Retina (tissue), 1 donor: ENCODE measurements at regions not wholly inside any gene's neighbourhood (a gene's known extent, or its start where the extent isn't known, plus 50 kb on each side); places are given as distances from the start of the nearest gene placed in this dataset.

Source experiments
- DNase-seq: peaks from one replicate; pipeline ENCODE4 v3.0.0-alpha.2; 2016

DNA sequence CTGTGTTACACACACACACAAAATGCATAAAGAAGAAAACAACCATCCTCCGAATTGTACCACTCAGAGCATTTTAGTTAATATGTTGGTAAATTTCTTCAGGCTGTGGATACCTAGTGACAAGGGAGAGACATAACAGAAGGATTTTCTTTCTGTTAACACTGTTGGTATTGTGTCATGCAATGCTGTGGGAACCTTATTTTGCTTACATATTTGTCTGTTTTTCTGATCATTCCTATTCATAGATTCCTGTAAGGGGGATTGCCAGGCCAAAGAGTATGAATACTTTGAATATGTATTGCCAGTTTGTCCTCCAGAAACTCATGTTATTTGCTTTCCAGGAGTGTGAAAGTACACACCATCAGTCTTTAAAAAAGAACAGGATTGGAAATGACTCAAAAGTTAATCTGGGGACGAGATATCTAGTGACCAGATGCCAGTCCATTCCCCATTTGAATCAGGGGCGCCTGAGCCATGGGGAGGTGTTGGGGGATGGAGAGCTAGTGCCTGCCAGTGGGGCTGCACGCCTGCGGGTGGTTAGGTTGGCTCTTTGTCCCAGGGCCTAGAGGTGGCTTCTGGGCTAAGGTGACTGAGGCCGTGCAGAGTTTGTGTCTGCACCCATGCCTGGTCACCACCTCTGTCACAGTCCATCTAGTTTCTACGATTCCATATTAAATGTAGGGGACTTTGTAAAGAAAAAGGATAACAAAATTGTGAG lies 142.0 kb downstream of the PTPN20 start:
- DNase-seq, result no peak

DNA sequence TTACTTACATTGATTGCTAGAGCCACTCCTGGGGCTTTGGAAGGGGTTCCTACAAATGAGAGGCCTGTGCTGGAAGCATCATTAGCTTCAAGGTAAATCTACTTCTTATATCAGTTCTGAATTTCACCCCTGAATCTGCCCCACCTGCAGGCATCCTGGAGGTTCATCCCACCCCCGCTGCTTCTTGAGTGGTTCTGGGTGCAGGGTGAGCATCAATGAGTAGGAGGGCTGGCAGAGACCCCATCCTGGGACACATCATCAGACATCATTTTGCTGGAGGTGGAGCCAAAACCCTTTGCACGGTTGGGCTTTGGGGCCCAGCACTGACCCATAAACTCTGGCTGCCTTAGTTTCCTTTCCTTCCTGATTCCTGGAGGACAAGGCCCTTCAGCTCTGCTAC lies 143.7 kb downstream of the PTPN20 start:
- no peak for DNase-seq

DNA sequence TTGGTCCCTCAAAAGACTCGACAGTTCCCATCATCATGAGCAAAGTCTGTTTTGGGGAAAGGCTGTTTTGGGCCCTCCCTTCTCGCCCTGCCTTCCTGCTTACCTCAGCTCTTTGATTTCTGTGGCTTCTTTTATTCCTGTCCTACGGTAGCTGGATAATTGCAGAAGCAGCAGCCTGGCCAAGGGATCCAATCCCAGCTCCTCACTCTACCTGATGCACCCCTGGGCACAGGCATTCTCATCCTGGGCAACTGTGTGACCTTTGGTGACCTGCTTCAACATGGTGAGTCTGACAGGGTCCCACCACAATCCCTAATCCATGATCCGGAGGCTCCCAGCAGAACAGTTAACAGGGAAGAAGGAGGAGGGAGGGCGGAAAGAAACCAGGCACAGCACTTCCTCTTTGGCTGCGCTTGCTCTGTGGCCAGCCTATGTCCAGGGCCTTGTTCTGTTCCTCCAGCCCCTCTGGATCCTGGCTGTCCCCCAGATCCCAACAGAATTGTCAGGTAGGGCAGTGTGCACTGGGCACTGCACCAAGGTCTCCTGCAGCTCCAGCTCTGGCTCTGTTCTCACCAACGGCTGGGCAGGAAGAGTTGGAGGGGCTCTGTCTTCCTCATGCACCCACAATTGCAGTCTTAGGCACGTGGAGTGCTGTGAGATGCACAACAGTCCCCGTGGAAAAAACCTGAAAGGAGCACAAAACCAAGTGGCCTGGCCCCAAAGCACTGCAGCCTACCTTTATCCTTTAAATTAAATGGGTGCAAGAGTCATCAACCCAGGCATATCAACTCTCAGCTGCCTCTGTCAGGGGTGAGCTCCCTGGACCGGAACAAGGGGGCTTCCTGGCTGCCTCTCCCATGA lies 144.4 kb downstream of the PTPN20 start:
- no peak for DNase-seq

DNA sequence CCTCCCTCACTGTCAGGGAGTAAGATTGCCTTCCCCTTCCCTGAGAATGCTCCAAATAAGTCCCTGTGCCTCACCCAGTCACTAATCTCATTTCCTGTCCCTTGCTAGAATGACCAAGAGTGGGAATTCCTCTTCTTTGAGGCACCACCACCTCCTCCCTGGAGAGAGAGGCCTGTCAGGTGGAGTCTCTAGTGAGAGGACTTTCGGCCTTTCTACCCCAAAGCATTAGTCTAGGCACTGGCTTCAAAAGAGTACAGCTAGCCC lies 145.0 kb downstream of the PTPN20 start:
- DNase-seq, result no peak

DNA sequence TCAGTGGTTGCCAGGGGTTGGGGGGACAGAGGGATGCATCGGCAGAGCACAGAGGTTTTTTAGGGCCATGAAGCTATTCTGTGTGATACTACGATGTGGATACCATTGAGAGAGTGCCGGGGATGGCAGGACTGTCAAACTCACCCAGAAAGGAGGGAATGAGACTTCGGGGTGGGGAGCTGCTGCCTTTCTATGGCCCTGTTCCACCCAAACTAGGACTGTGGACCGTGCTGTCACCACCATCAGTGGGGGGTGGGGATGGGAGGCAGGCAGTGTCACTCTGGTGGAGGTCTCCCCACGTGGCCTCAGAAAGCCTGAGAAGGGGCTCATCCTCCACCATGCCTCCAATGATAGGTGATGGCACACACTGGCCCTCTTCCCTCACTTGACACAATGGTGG lies 146.2 kb downstream of the PTPN20 start:
- no peak for DNase-seq

DNA sequence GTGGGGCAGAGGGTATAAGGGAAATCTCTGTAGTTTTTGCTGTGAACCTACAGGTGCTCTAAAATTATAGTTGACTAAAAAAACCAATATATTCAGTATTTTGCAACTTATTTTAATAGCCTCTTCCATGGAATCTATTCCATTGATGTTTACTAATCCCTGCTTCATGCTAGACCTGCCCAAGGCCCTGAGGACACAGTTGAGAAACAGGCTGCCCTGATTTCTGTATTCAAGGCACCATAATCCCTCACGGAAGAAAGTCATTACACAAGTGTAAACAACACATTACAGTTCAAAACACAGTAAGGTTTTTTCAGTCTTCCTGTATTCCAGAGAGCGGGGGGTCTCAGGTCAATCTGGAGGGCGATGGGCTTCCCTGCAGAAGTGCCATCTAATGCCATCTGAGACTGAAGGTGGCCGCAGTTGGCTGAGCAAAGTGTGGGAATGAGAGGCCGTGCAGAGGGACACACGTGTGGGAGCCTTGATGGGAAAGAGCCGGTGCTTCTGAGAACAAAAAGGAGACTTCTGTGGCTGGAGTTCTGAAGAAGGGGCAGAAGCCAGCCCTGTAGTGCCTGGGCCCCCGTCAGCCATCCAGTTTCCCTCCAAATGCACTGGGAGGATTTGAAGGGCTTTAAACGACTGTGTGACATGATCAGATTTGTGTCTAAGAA lies 146.9 kb downstream of the PTPN20 start:
- DNase-seq, result no peak

DNA sequence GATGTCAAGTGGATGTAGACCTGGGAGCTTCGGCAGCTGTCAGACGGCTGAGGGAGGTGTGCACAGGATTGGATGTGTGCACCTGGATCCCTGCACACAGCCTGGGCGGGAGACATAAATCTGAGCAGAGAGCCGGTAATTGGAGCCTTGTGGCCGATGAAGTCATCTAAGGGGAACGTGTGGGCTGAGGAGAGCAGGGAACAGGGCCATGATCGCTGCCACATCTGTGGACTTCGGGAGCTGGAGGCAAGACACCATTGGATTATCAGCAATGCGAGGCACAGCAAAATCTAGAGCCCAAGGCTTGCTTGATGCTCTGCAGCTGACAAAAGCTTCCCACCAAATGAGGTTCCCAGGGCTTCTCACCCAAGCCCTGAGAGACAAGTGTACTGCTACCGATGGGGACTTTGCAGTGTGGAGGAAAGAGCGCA lies 147.7 kb downstream of the PTPN20 start:
- DNase-seq, result no peak

DNA sequence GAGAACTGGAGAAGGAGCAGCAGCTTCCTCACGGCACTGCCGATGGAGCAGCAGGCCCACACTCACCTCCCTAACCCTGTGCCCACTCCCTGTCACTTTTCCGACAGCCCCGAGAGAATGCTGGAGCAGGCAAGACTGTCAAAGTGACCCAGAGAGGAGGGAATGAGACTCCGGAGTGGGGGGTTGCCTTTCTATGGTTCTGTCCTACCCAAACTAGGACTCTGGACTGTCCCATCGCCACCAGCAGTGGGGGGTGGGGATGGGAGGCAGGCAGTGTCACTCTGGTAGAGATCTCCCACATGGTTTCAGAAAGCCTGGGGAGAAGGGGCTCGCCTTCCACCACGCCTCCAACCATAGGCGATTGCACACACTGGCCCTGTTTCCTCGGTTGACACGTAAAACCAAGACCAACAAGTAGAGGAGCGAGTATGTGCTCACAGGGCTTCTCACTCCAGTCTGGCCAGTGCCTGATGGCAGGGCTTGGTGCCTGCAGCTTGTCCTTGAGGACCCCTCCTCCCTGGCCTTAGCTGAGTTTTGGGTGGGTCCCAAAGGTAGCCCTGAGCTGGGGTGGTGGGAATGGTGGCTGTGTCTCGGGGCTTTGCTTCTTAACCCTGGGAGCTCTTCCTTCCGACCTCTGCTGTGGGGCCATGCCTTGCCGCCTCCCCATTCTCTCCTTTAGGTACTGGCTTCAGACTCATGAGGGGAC lies 148.5 kb downstream of the PTPN20 start:
- no peak for DNase-seq

DNA sequence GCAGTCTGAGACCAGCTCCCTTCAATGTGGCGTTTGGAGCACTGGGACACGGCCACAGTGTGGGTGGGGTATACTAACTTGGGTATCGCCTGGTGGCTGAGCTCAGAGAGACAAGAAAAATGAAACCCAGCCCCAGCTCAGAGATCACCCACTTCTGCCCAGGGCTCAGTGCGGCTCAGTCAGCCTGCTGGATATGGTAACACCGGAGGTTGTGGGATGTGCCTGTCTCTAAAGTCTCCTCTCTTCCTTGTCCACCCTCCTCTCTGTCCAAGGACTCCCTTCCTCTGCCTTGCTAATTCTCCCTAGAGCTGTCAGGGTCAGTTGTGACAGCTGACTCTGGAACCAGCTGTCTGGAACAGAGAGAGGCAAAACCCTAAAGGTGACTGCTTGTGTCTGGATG lies 149.1 kb downstream of the PTPN20 start:
- DNase-seq, result no peak

DNA sequence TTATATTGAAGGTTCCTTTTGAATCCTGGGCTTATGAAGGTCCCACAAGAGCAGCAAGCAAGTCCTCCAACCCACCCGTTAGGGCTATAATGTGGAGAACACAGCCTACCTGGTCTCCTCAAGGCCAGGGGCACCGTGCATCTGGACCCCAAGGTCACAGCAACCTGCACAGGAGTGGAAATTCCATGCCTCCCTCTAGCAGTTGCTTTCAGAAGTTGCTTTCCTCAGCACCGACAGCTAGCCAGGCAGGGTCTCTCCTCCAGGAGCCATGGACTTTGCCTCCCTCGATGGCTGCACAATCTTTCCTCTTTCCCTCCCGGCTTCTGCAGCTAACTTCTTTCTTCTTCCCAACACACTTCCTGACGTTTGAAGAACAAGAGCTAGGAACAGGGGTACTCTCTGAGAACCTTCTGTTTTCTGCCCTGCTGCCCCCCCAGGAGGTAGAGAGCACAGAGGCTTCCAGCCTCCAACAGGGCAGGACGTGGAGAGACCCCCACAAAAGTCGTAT lies 149.8 kb downstream of the PTPN20 start:
- DNase-seq, result no peak

DNA sequence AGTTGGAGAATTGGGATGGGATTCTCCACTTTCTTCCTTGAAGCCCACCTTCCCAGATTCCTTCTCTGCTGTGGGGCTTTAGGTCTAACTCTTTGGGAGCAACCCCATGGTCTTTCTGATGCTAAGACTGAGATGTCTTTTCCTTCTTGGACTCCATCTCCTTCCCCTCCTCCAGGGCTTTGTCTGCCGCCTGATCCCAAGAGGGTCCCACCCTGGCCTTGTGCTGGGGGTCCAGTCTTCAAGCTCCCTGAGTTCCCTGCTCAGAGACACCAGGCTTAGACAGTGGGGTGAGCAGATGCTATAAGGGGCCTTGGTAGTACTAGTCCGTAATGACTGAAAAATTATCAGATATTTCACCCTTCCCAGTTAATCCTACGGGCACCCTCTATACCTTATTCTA lies 150.5 kb downstream of the PTPN20 start:
- no peak for DNase-seq

DNA sequence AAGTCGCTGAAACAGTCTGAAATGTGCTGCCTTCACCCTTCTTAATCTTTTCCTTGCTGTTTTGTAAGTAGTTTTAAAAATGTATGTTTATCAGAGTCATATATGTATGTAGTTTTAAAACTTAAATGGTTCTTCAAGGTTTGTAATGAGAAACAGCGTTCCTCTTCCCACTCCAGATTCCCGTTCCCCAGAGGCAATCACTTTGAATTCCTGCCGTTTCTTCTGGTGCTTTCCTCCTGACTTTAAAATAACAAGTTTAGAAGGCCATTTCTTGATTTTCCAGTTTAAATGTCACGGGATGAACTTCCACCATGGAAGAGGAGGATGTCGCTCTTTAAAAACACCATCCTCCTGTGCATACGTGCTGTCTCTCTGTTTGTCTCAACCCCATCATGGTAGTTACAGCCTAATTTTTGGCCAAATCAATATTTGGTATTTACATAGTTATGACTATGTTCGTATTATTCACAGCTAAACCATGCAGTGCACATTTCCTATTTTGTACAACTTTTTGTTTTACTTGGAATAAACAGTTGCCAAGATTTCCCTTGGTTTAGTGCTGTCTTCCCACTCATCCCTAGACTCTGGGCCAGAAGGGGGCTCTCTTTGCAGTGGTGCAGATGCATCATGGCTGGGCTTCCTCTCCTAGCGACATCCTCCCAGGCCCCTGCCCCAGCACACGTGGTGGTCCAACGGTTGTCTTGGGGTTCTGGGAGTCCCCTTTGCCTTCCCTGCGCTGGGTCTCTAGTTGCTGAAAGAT lies 151.4 kb downstream of the PTPN20 start:
- DNase-seq, result no peak

DNA sequence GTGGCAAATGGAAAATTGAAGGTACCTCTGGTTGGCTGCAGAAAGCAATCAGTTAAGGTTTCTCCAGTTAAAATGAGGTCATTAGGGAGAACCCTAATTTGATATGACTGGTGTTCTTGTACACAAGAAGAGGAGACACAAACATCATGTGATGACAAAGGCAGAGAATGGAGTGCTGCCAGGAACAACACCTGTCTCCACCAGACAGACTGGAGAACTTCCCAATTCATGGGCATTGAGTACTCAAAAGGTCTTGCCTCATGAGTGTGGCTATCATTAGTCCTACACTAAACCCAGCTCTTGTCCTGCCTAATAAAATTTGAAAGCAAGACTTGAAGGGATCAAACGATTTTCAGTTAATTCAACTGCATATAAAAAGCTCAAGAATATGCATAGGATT lies 152.6 kb downstream of the PTPN20 start:
- no peak for DNase-seq

DNA sequence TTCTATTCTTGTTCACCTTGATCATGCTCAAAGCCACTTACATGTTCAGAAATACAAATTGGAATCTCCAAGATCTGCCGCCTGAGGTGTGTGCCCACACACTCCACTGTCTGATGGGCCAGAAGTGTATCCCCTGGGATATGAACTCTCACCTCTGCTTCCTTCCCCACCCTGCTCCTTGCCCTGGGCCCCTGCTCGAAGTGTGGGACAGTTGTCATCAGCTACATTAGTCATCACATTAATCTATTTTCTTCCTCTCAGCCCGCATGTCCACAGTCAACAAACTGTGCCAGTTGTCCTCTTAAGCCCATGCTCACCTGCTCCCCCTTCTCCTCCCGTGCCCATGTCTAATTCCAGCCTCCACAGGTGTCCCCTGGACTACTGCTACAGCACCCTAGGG lies 154.7 kb downstream of the PTPN20 start:
- no peak for DNase-seq

DNA sequence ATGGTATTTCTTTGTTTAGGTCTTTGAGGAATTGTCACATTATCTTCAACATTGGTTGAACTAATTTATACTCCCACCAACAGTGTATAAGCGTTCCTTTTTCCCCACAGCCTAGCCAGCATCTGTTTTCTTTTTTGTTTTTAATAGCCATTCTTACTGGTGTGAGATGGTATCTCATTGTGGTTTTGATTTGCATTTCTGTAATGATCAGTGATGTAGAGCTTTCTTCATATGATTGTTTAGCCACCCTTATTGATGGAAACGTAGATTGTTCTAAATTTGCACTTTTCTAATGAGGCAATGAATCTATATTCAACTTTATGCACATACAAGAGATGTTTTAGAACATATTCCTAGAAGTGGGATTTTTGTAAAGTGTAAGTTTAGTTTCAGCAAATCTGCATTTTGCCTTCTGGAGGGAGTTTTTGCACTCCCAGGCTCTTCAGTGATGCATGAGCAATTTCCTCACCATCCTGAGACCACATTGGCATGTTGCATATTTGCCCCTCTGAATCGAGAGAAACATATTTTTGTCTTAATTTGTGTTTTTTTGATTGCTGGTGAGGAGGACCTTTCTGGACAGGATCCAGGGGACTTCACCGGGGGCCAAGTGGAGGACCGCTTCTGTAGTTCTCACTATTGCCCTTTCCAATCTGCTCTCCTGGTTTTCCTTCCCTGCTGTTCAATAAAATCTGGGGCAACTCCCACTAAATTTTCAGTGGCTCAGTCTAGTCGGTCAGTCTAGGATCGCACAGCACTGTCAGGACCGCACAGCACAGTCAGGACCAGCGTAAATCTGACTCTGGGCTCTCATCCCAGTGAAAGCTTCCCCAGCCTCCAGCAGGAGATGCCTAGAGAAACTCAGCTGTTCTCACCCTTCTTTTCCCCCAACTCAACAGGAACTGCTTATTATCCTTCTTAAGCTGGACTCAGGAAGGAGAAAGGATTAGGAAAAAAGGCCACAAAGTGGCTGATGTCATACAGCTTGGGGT lies 157.0 kb downstream of the PTPN20 start:
- no peak for DNase-seq

DNA sequence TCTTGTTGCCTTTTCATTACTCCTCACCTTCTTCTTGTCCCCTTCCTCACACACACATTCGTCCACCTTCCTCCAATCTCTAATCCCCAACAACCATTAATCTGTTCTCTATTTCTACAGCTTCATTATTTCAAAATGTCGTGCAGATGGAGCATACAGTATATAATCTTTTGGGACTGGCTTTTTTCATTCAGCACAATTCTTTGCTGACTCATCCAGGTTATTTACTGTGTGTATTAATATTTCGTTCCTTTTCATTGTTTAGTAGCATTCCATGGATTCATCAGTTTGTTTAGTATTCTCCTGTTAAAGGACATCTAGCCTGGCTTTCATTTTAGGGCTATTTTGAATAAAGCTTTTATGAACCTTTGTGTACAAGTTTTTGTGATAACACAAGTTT lies 159.3 kb downstream of the PTPN20 start:
- DNase-seq, result no peak

DNA sequence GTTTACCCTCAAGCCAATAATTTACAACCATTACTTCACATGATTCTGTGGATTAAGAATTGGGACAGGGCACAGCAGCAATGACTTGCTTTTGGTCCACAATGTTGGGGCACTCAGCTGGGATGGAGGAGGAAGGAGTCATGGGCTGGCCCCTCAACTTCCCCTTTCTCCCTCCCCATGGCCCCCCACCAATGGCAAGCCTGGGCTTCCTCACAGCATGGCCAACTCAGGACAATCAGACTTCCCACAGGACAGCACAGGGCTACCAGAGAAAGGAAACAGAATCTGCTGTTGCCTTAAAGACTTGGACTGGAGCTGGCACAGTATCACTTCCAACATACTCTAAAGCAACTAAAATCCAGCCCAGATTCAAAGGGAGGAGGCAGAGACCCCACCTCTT lies 160.7 kb downstream of the PTPN20 start:
- no peak for DNase-seq

DNA sequence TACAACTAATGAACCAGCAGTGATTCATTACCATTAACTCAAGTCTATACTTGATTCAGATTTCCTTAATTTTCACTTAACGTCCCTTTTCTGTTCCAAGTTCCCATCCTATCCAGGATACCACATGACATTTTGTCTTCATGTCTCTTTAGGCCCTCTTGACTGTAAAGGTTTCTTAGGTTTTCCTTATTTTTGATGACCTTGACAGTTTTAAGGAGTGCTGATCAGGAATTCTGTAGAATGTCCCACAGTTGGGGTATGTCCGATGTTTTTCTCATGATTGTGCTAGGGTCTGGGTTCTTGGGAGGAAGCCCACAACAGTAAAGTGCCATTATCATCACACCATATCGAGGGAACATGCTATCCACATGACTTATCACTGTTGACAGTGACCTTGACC lies 162.7 kb downstream of the PTPN20 start:
- DNase-seq, result no peak

DNA sequence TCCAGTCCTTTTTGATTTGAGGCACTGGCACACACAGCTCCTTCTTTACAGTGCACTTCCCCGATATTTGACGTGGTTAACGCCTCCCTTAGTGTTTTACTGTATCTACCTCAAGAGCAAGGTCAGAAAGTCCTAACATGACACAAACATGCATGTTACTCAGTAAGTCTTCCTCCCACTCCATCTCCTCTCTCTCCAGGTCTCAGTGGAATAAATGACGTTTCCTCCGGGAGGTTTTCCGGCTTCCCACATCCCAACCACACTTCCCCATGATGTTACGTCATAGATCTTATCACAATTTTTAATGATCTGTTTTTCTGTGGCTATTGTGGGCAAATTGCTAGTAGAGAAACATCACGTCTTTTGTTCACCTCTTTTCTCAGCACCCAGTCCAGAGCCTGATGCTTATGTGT lies 165.7 kb downstream of the PTPN20 start:
- no peak for DNase-seq

DNA sequence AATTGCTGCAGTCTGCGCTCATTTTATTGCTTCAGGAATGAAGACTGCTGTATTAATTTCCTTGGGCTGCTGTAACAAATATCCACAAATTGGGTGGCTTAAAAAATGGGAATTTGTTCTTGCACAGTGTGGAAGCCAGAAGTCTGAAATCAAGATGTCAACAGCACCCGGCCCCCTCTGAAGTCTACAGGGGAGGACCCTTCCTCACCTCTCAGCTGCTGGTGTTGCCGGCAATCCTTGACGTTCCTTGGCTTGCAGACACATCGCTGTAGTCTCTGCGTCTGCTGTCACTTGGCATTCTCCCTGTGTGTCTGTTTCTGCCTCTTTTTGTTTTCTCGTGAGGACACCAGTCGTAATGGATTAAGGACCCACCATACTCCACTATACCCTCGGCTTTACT lies 166.2 kb downstream of the PTPN20 start:
- DNase-seq, result no peak

DNA sequence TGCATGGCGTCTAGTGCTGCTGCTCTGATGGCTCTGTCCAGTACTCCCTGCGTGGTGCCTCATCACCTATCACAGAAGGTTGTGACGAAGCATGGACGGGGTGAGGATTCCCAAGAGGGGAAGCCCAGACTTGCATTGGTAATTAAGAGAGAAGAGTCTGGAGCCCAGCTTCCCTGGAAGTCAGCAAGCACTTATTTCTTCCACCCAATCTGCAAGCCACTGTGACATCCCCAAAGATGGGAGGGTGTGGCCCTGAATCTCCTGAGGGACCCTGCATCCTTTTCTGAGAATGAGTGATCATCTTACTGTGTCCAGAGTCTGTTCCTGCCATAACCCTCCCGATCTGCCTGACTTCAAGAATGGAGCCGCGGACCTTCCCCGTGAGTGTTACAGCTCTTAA lies 166.7 kb downstream of the PTPN20 start:
- no peak for DNase-seq
